CD4-positive, alpha-beta T cell (primary cell): ENCODE measurements at regions not wholly inside any gene's neighbourhood (a gene's known extent, or its start where the extent isn't known, plus 50 kb on each side); places are given as distances from the start of the nearest gene placed in this dataset.

Source experiments
- ATAC-seq: fragments of 200-7000 bp; cut with Tn5 transposase; one replicate; pipeline ENCODE4 v1.10.0; 2022; ENCODE audit warnings: mild to moderate bottlenecking; ENCODE audit not compliant: poor library complexity
- CTCF ChIA-PET: fragments of 350-600 bp; sonication (Branson Sonifier 250); formaldehyde crosslinking; loops from one replicate; lab custom pipeline; 2021; ENCODE audit warnings: antibody characterized with exemption, inconsistent platforms; lab: Charles Lee
- POLR2A ChIA-PET: fragments of 350-600 bp; sonication (Branson Sonifier 250); formaldehyde crosslinking; loops from one replicate; lab custom pipeline; 2021; ENCODE audit warnings: antibody characterized with exemption, inconsistent platforms; lab: Charles Lee
- DNase-seq, 14 experiments: peaks; one replicate each; pipeline ENCODE4 v3.0.0-alpha.2; 2013 to 2020; ENCODE audit warnings: mixed read lengths in 2 of 14
- H3K27ac ChIP-seq, 2 donors: one replicate each; pipeline versions ENCODE4 v1.5.1 to v1.7.0; 2013; ENCODE audit warnings: low read length in 2 of 2, low read depth in 1 of 2, mild to moderate bottlenecking in 1 of 2
- H3K27me3 ChIP-seq, 2 experiments: 1 replicate in 1 of 2; 2 replicates in 1 of 2; pipeline versions ENCODE4 v1.6.1 to v1.7.0; 2013; ENCODE audit warnings: low read length in 2 of 2, control low read depth in 1 of 2, mild to moderate bottlenecking in 1 of 2, moderate library complexity in 1 of 2; ENCODE audit not compliant: insufficient read depth in 2 of 2, control insufficient read depth in 1 of 2
- H3K36me3 ChIP-seq: one replicate; pipeline ENCODE4 v1.6.1; 2013; ENCODE audit warnings: low read length, control low read depth; ENCODE audit not compliant: insufficient read depth
- H3K4me1 ChIP-seq: one replicate; pipeline ENCODE4 v1.6.1; 2013; ENCODE audit warnings: low read length, control low read depth; ENCODE audit not compliant: insufficient read depth
- H3K4me3 ChIP-seq: one replicate; pipeline ENCODE4 v1.5.1; 2013; ENCODE audit warnings: mild to moderate bottlenecking, low read length, moderate library complexity
- H3K9me3 ChIP-seq, 2 experiments: 1 replicate in 1 of 2; 2 replicates in 1 of 2; pipeline versions ENCODE4 v1.6.1 to v1.7.0; 2013; ENCODE audit warnings: low read length in 2 of 2, mild to moderate bottlenecking in 2 of 2, control low read depth in 1 of 2, moderate library complexity in 1 of 2; ENCODE audit not compliant: control insufficient read depth in 1 of 2, insufficient read depth in 1 of 2
- H3K27ac Mint-ChIP-seq: one replicate; pipeline ENCODE4 v1.8.0; 2020; ENCODE audit warnings: mixed read lengths
- H3K27me3 Mint-ChIP-seq: one replicate; pipeline ENCODE4 v1.8.0; 2021; ENCODE audit warnings: mixed read lengths
- H3K36me3 Mint-ChIP-seq: one replicate; pipeline ENCODE4 v1.8.0; 2021; ENCODE audit warnings: low read depth, mixed read lengths
- H3K4me1 Mint-ChIP-seq: one replicate; pipeline ENCODE4 v1.8.0; 2021; ENCODE audit warnings: low read depth, mixed read lengths
- H3K4me3 Mint-ChIP-seq: one replicate; pipeline ENCODE4 v1.8.0; 2020; ENCODE audit warnings: mild to moderate bottlenecking, mixed read lengths
- H3K9me3 Mint-ChIP-seq: one replicate; pipeline ENCODE4 v1.8.0; 2020; ENCODE audit warnings: mixed read lengths
- CTCF ChIP-seq: fragments of 200-600 bp; IDR thresholded peaks from one replicate; pipeline ENCODE4 v1.8.0; 2022; ENCODE audit warnings: antibody characterized with exemption, mild to moderate bottlenecking
- intact Hi-C, 2 experiments: fragments of 100-400 bp; cut with DNase I in 1 of 2; cut with micrococcal nuclease in 1 of 2; formaldehyde crosslinking; loops; one replicate each; pipeline versions ENCODE4 v1.15.1 to v1.9.0; 2023 to 2025; cut with DNase I, micrococcal nuclease

- Histone ChIP-seq H3K4me3 (no peak overlapping the region), H3K36me3 (no peaks in the 10 kb centered on the region), H3K27ac (no peak overlapping the region), H3K4me1 (peaks cover 2% of the 10 kb centered on the region), H3K27me3 (no peaks in the 10 kb centered on the region), H3K9me3 (no peaks in the 10 kb centered on the region)
- ChIA-PET CTCF (no interaction called here), POLR2A (no interaction called here)
- no peak overlapping the region for H3K4me3 Mint-ChIP-seq
- ATAC-seq (no peak), DNase-seq (no peak)
- no peaks in the 10 kb centered on the region for H3K27me3 Mint-ChIP-seq
- no peaks in the 10 kb centered on the region for H3K9me3 Mint-ChIP-seq
- intact Hi-C loops: no loop called here
- H3K4me1 Mint-ChIP-seq: peaks cover 9% of the 10 kb centered on the region
- no peaks in the 10 kb centered on the region for H3K36me3 Mint-ChIP-seq
- H3K27ac Mint-ChIP-seq: no peak overlapping the region
- no peak for TF ChIP-seq CTCF
These were observed 59.6 kb upstream of the ZMIZ1 start for GRCh38 chr10:79009145-79009544.

GRCh38 chr10:79012567-79012966 lies 56.2 kb upstream of the ZMIZ1 start:
- Mint-ChIP-seq H3K27me3 (no peaks in the 10 kb centered on the region), H3K4me1 (peaks cover 4% of the 10 kb centered on the region), H3K9me3 (no peaks in the 10 kb centered on the region), H3K27ac (no peak overlapping the region), H3K4me3 (no peak overlapping the region), H3K36me3 (no peaks in the 10 kb centered on the region)
- no peaks in the 10 kb centered on the region for H3K4me1 ChIP-seq
- no peaks in the 10 kb centered on the region for H3K27me3 ChIP-seq
- POLR2A ChIA-PET: no interaction called here
- H3K36me3 ChIP-seq: no peaks in the 10 kb centered on the region
- H3K9me3 ChIP-seq: peaks cover 2 to 6% of the 10 kb centered on the region in 2 experiments
- no peak overlapping the region for H3K4me3 ChIP-seq
- no peak for TF ChIP-seq CTCF
- ATAC-seq: no peak
- no peak for DNase-seq
- intact Hi-C loops: no loop called here
- CTCF ChIA-PET: no interaction called here
- no peak overlapping the region for H3K27ac ChIP-seq

- Histone ChIP-seq H3K4me1 (no peaks in the 10 kb centered on the region), H3K27ac (no peak overlapping the region), H3K4me3 (no peak overlapping the region), H3K27me3 (no peaks in the 10 kb centered on the region), H3K36me3 (no peaks in the 10 kb centered on the region), H3K9me3 (peaks cover 6 to 15% of the 10 kb centered on the region in 2 experiments)
- ChIA-PET POLR2A (no interaction called here), CTCF (no interaction called here)
- ATAC-seq (no peak), DNase-seq (no peak)
- TF ChIP-seq CTCF: no peak
- intact Hi-C loops: no loop called here
- Mint-ChIP-seq H3K4me3 (no peak overlapping the region), H3K9me3 (no peaks in the 10 kb centered on the region), H3K36me3 (no peaks in the 10 kb centered on the region), H3K4me1 (no peaks in the 10 kb centered on the region), H3K27ac (no peak overlapping the region), H3K27me3 (no peaks in the 10 kb centered on the region)
These were observed 55.3 kb upstream of the ZMIZ1 start for GRCh38 chr10:79013406-79013987.
